GM21737 (cell line): ENCODE measurements at regions not wholly inside any gene's neighbourhood (a gene's known extent, or its start where the extent isn't known, plus 50 kb on each side); places are given as distances from the start of the nearest gene placed in this dataset.

Experiments used
- ATAC-seq: cut with Tn5 transposase; IDR thresholded peaks from one replicate; pipeline ENCODE4 v1.9.1; 2021; ENCODE audit warnings: mild to moderate bottlenecking, moderate library complexity; ENCODE audit not compliant: unreplicated experiment

GRCh38 chr12:92334552-92334951, 188.9 kb upstream of the BTG1 start:
- ATAC-seq: no peak

- ATAC-seq: no peak
These were observed 186.9 kb upstream of the BTG1 start for GRCh38 chr12:92332552-92332951.

GRCh38 chr12:92331383-92331782, 185.7 kb upstream of the BTG1 start:
- no peak for ATAC-seq

- no peak for ATAC-seq
These were observed 185.0 kb upstream of the BTG1 start for GRCh38 chr12:92330654-92331053.

- no peak for ATAC-seq
These were observed 181.2 kb upstream of the BTG1 start for GRCh38 chr12:92326877-92327276.

- ATAC-seq: no peak
These were observed 179.3 kb upstream of the BTG1 start for GRCh38 chr12:92324849-92325500.

GRCh38 chr12:92312463-92312964, 166.9 kb upstream of the BTG1 start:
- no peak for ATAC-seq

- no peak for ATAC-seq
These were observed 158.9 kb upstream of the BTG1 start for GRCh38 chr12:92304371-92305055.

- ATAC-seq: no peak
These were observed 156.6 kb upstream of the BTG1 start for GRCh38 chr12:92302041-92302829.

GRCh38 chr12:92301356-92301755, 155.7 kb upstream of the BTG1 start:
- ATAC-seq: no peak

- ATAC-seq: no peak
These were observed 155.1 kb upstream of the BTG1 start for GRCh38 chr12:92300777-92301176.

- no peak for ATAC-seq
These were observed 154.1 kb upstream of the BTG1 start for GRCh38 chr12:92299744-92300143.

GRCh38 chr12:92299344-92299743, 153.7 kb upstream of the BTG1 start:
- no peak for ATAC-seq

- ATAC-seq: no peak
These were observed 152.5 kb upstream of the BTG1 start for GRCh38 chr12:92297932-92298696.

GRCh38 chr12:92297405-92297804, 151.8 kb upstream of the BTG1 start:
- no peak for ATAC-seq

- ATAC-seq: no peak
These were observed 149.9 kb upstream of the BTG1 start for GRCh38 chr12:92295523-92295922.

- no peak for ATAC-seq
These were observed 149.2 kb upstream of the BTG1 start for GRCh38 chr12:92294676-92295440.

GRCh38 chr12:92292016-92292415, 146.4 kb upstream of the BTG1 start:
- no peak for ATAC-seq

GRCh38 chr12:92290886-92291285, 145.2 kb upstream of the BTG1 start:
- ATAC-seq: no peak

GRCh38 chr12:92290350-92290695, 144.7 kb upstream of the BTG1 start:
- ATAC-seq: no peak
